A549 (cell line): ENCODE measurements at regions not wholly inside any gene's neighbourhood (a gene's known extent, or its start where the extent isn't known, plus 50 kb on each side); places are given as distances from the start of the nearest gene placed in this dataset.

Experiments
- ATAC-seq, 2 experiments: fragments of 200-7000 bp in 1 of 2; fragments of >200 bp in 1 of 2; cut with Nextera tagmentation in 1 of 2; cut with Tn5 transposase in 1 of 2; 3 replicates each; pipeline versions ENCODE4 v1.8.0 to v1.9.1; 2018 to 2020; ENCODE audit warnings: mild to moderate bottlenecking in 1 of 2, moderate library complexity in 1 of 2
- CTCF ChIA-PET: fragments of 300-600 bp; sonication (Branson Sonifier 250); formaldehyde crosslinking; extraction: SDS; loops from one replicate; lab custom pipeline; 2021; ENCODE audit warnings: antibody characterized with exemption, inconsistent platforms; lab: Yijun Ruan, JAX
- POLR2A ChIA-PET: fragments of 350-600 bp; formaldehyde crosslinking; extraction: SDS; loops from one replicate; lab custom pipeline; 2021; ENCODE audit warnings: antibody characterized with exemption, inconsistent platforms; lab: Yijun Ruan, JAX
- DNase-seq, 2 experiments: peaks; one replicate each; pipeline versions ENCODE4 v3.0.0 to v3.0.0-alpha.2; 2011 to 2016; ENCODE audit warnings: low read depth in 1 of 2, low spot score in 1 of 2
- FAIRE-seq: peaks from 2 replicates; lab custom pipeline; 2011; peaks lifted over from hg19 to GRCh38; lab: Jason Lieb, UNC
- H3K27ac ChIP-seq, 2 experiments: fragments of >200 bp; sonication (Bioruptor Twin); formaldehyde crosslinking; 3 replicates each; pipeline ENCODE4 v1.5.1; 2016 to 2017
- H3K4me1 ChIP-seq: fragments of >200 bp; sonication (Bioruptor Twin); formaldehyde crosslinking; 3 replicates; pipeline ENCODE4 v1.6.1; 2016
- H3K4me2 ChIP-seq: fragments of >200 bp; sonication (Bioruptor Twin); formaldehyde crosslinking; 3 replicates; pipeline ENCODE4 v1.6.1; 2016
- H3K4me3 ChIP-seq: fragments of >200 bp; sonication (Bioruptor Twin); formaldehyde crosslinking; 3 replicates; pipeline ENCODE4 v1.5.1; 2016
- H3K9me3 ChIP-seq: fragments of >200 bp; sonication (Bioruptor Twin); formaldehyde crosslinking; 3 replicates; pipeline ENCODE4 v1.6.1; 2016
- BCL3 ChIP-seq: fragments of >200 bp; sonication (Bioruptor Twin); formaldehyde crosslinking; IDR thresholded peaks from 3 replicates; pipeline ENCODE4 v1.6.1; 2016
- BHLHE40 ChIP-seq: IDR thresholded peaks from 2 replicates; pipeline ENCODE4 v1.6.1; 2012; ENCODE audit warnings: low read depth, low read length, inconsistent platforms
- FOSL2 ChIP-seq, 2 experiments: fragments of 450-650 bp in 1 of 2; fragments of >200 bp in 1 of 2; sonication (Bioruptor Twin) in 1 of 2; formaldehyde crosslinking; IDR thresholded peaks; 2 replicates each; pipeline versions ENCODE4 v1.5.0 to v1.6.1; 2016 to 2020; ENCODE audit warnings: mild to moderate bottlenecking in 1 of 2, moderate library complexity in 1 of 2
- HDAC2 ChIP-seq: fragments of 200-600 bp; sonication (generic); IDR thresholded peaks from 2 replicates; pipeline ENCODE4 v1.6.1; 2016
- HEYL ChIP-seq: fragments of 250-450 bp; sonication (Bioruptor Pico); IDR thresholded peaks from 2 replicates; pipeline ENCODE4 v1.8.0; 2021; ENCODE audit warnings: mild to moderate bottlenecking, moderate library complexity
- KDM1A ChIP-seq: fragments of 200-600 bp; sonication (generic); IDR thresholded peaks from 2 replicates; pipeline ENCODE4 v1.6.1; 2016; ENCODE audit warnings: low read depth, mild to moderate bottlenecking
- POLR2A ChIP-seq: IDR thresholded peaks from 2 replicates; pipeline ENCODE4 v1.6.1; 2012; ENCODE audit warnings: mild to moderate bottlenecking, low read length
- WGBS: methylation state at CpG from one replicate; pipeline ENCODE4 v1.1.6; 2017; ENCODE audit errors: missing lambda C conversion rate; 5-methylcytosine and 5-hydroxymethylcytosine counted together
- TF ChIP-seq, protein P1 (sequence below): fragments of >200 bp; sonication (Bioruptor Twin); formaldehyde crosslinking; IDR thresholded peaks from 2 replicates; pipeline ENCODE4 v1.6.1; 2016

GRCh38 chr14:95763875-95764274 is 50.0 kb upstream of the TCL1A start:
- ATAC-seq = no peak
- H3K27ac ChIP-seq = no peak overlapping the region
- CTCF ChIA-PET = interaction anchor here (0.6 to 1.2 kb wide), 2 partner anchors 10 to 276 kb away, joined by 3 to 4 read pairs; no protein-coding TSS in a partner anchor
- H3K4me3 ChIP-seq = no peak overlapping the region
- H3K4me2 ChIP-seq = no peak overlapping the region
- 34% methylated on average over 3 of the region's 3 CpGs for WGBS
- no peak for FAIRE-seq
- TF ChIP-seq HDAC2 = no peak
- no peak for TF ChIP-seq BCL3
- no peak for TF ChIP-seq KDM1A
- TF ChIP-seq POLR2A = no peak
- TF ChIP-seq, protein P1, sequence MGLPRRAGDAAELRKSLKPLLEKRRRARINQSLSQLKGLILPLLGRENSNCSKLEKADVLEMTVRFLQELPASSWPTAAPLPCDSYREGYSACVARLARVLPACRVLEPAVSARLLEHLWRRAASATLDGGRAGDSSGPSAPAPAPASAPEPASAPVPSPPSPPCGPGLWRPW = no peak
- TF ChIP-seq BHLHE40 = no peak
- TF ChIP-seq HEYL (CRISPR knock-in tag) = no peak
- no peak for TF ChIP-seq FOSL2 (IDR thresholded peaks at IDR 0.05)
- no peak for TF ChIP-seq FOSL2 (CRISPR knock-in tag; IDR thresholded peaks at IDR 0.05)
- TF ChIP-seq, all 56 proteins: peak for 0
- POLR2A ChIA-PET = no interaction called here
- H3K4me1 ChIP-seq = no peaks in the 10 kb centered on the region
- H3K9me3 ChIP-seq = no peaks in the 10 kb centered on the region
- DNase-seq = no peak
